ENCODE measurements at regions not wholly inside any gene's neighbourhood (a gene's known extent, or its start where the extent isn't known, plus 50 kb on each side); places are given as distances from the start of the nearest gene placed in this dataset.

DNA sequence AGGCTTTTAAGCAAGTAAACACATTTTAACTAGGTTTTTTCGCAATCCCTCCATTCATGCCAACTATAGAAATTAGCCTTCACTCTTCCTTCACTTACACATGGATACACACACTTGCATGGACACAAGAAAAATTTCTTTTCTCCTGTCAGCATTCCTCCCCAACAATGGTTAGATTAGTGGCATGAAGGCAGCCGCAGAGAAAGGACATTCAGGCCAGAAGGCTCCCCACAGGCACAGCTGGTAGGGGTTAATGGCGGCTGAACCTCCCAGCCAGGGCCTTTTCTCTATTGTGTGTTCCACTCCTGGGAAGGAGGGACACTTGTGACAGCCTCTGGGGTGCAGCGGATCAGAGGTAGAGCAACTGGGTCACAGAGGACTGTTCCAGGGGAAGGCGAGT is 255.0 kb upstream of the SP8 start:
- 90% methylated on average over 5 of the region's 5 CpGs for WGBS (ENCODE audit: insufficient coverage)
- H3K4me1 Mint-ChIP-seq: no peaks in the 10 kb centered on the region
- no peak for ATAC-seq

DNA sequence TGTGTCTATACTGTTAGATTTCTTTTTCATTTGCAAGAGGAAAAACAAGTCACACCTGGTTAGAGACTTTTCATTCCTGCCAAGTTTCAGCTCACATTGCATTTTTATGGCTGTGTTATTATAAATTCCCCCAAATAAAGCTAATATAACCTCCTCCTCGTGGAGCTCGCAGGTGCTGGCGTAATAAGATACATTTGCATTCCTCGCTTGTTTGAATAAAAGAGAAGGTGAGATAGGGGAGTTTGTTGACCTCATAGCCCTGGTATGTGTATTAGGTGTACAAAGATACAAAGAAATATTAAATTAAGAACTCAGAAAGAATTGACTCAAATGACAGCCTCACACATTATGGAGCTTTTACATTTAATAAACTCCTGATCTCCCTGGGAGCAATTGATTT is 257.7 kb upstream of the SP8 start:
- Mint-ChIP-seq H3K27me3 (ENCODE audit: low read depth in 2 of 2) (no peaks in the 10 kb centered on the region), H3K9me3 (no peaks in the 10 kb centered on the region), H3K27ac (no peak overlapping the region), H3K4me1 (no peaks in the 10 kb centered on the region), H3K36me3 (no peaks in the 10 kb centered on the region), H3K4me3 (no peak overlapping the region)
- WGBS (ENCODE audit: insufficient coverage): 100% methylated on average over 1 of the region's 4 CpGs
- DNase-seq (no peak), ATAC-seq (no peak)
- H3K4me3 ChIP-seq (ENCODE audit: low read length): no peak overlapping the region
- no peaks in the 10 kb centered on the region for H3K36me3 ChIP-seq (ENCODE audit: control insufficient read depth, insufficient read depth, low read length)
- TF ChIP-seq, protein P1, sequence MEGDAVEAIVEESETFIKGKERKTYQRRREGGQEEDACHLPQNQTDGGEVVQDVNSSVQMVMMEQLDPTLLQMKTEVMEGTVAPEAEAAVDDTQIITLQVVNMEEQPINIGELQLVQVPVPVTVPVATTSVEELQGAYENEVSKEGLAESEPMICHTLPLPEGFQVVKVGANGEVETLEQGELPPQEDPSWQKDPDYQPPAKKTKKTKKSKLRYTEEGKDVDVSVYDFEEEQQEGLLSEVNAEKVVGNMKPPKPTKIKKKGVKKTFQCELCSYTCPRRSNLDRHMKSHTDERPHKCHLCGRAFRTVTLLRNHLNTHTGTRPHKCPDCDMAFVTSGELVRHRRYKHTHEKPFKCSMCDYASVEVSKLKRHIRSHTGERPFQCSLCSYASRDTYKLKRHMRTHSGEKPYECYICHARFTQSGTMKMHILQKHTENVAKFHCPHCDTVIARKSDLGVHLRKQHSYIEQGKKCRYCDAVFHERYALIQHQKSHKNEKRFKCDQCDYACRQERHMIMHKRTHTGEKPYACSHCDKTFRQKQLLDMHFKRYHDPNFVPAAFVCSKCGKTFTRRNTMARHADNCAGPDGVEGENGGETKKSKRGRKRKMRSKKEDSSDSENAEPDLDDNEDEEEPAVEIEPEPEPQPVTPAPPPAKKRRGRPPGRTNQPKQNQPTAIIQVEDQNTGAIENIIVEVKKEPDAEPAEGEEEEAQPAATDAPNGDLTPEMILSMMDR (IDR thresholded peaks at IDR 0.05): no peak
- H3K27me3 ChIP-seq (ENCODE audit: control insufficient read depth, insufficient read depth, low read length): no peaks in the 10 kb centered on the region
- H3K4me1 ChIP-seq (ENCODE audit: control insufficient read depth, insufficient read depth, low read length): no peaks in the 10 kb centered on the region
- H3K27ac ChIP-seq (ENCODE audit: low read length): no peak overlapping the region
- no peaks in the 10 kb centered on the region for H3K9me3 ChIP-seq (ENCODE audit: control insufficient read depth, insufficient read depth, low read length)
- intact Hi-C loops (cut with micrococcal nuclease): no loop called here

More for the DNA sequence above, 255.0 kb upstream of the SP8 start:
- TF ChIP-seq, protein P1 (IDR thresholded peaks at IDR 0.05): no peak
- Mint-ChIP-seq H3K9me3 (peaks cover 4 to 5% of the 10 kb centered on the region in 2 donors), H3K4me3 (no peak overlapping the region), H3K27me3 (ENCODE audit: low read depth in 2 of 2) (no peaks in the 10 kb centered on the region), H3K36me3 (no peaks in the 10 kb centered on the region), H3K27ac (no peak overlapping the region)
- Histone ChIP-seq H3K27ac (ENCODE audit: low read length) (no peak overlapping the region), H3K9me3 (ENCODE audit: control insufficient read depth, insufficient read depth, low read length) (no peaks in the 10 kb centered on the region), H3K27me3 (ENCODE audit: control insufficient read depth, insufficient read depth, low read length) (no peaks in the 10 kb centered on the region), H3K4me1 (ENCODE audit: control insufficient read depth, insufficient read depth, low read length) (no peaks in the 10 kb centered on the region), H3K36me3 (ENCODE audit: control insufficient read depth, insufficient read depth, low read length) (no peaks in the 10 kb centered on the region), H3K4me3 (ENCODE audit: low read length) (no peak overlapping the region)
- no peak for DNase-seq
- intact Hi-C loops (cut with micrococcal nuclease): no loop called here

DNA sequence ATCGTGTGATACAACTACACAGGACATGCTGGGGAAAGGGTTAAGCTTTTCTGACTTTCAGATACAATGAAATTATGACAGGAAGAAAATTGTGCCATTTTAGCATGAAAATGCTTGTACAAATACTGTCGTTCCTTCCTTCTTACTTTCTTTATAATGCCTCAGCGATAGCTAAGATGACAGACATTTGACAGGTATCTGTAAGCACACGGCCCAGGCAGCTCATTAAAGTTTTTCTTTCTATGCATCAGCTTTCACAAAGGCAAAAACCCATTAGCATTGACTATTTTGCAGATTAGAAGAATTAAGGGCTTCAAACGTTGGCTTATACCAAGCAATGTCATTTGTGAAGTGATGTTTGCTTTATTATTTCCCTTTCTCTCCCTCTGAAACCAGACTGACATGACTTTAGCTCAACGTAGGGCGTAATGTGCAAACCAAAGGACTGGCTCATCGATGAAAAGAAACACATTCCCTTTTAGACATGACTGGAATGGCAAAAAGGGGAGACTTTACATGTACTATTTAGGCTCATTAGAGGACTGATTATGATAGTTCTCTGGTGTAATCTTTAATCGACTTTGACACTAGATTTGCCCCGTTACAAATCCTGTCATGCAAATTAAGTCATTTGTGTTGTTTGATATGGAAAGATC is 258.4 kb upstream of the SP8 start:
- Mint-ChIP-seq H3K9me3 (no peaks in the 10 kb centered on the region), H3K36me3 (no peaks in the 10 kb centered on the region), H3K4me1 (no peaks in the 10 kb centered on the region), H3K27ac (no peak overlapping the region), H3K27me3 (ENCODE audit: low read depth in 2 of 2) (no peaks in the 10 kb centered on the region), H3K4me3 (no peak overlapping the region)
- H3K9me3 ChIP-seq (ENCODE audit: control insufficient read depth, insufficient read depth, low read length): no peaks in the 10 kb centered on the region
- intact Hi-C loops (cut with micrococcal nuclease): no loop called here
- no peak for DNase-seq
- no peak overlapping the region for H3K27ac ChIP-seq (ENCODE audit: low read length)
- TF ChIP-seq, protein P1 (IDR thresholded peaks at IDR 0.05): no peak
- ATAC-seq: no peak
- no peaks in the 10 kb centered on the region for H3K36me3 ChIP-seq (ENCODE audit: control insufficient read depth, insufficient read depth, low read length)
- 79% methylated on average over 9 of the region's 10 CpGs for WGBS (ENCODE audit: insufficient coverage)
- H3K4me1 ChIP-seq (ENCODE audit: control insufficient read depth, insufficient read depth, low read length): no peaks in the 10 kb centered on the region
- H3K4me3 ChIP-seq (ENCODE audit: low read length): no peak overlapping the region
- no peaks in the 10 kb centered on the region for H3K27me3 ChIP-seq (ENCODE audit: control insufficient read depth, insufficient read depth, low read length)

DNA sequence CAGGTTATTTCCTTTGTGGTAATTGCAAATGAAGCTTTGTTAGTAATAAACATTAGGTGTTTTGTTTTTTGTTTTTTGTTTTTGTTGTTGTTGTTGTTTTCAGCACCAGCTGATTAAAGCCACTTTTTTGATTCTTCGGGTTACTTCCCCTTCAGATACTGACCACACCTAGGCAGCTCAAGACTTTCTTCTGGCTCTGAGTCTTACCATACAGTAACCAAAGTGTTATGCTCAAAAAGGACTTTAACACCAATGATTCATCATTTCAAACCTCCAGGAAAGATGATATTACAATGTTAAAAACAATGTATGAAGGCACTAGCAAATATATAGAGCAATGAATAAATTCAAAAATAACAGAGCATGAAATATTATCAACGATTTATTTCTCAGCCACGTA is 265.2 kb upstream of the SP8 start:
- 82% methylated on average over 1 of the region's 3 CpGs for WGBS (ENCODE audit: insufficient coverage)
- Histone ChIP-seq H3K4me3 (ENCODE audit: low read length) (no peak overlapping the region), H3K36me3 (ENCODE audit: control insufficient read depth, insufficient read depth, low read length) (no peaks in the 10 kb centered on the region), H3K27ac (ENCODE audit: low read length) (no peak overlapping the region), H3K27me3 (ENCODE audit: control insufficient read depth, insufficient read depth, low read length) (no peaks in the 10 kb centered on the region), H3K9me3 (ENCODE audit: control insufficient read depth, insufficient read depth, low read length) (no peaks in the 10 kb centered on the region), H3K4me1 (ENCODE audit: control insufficient read depth, insufficient read depth, low read length) (no peaks in the 10 kb centered on the region)
- H3K9me3 Mint-ChIP-seq: no peaks in the 10 kb centered on the region
- H3K4me3 Mint-ChIP-seq: no peak overlapping the region
- intact Hi-C loops (cut with micrococcal nuclease): no loop called here
- H3K27ac Mint-ChIP-seq: no peak overlapping the region
- TF ChIP-seq, protein P1 (IDR thresholded peaks at IDR 0.05): no peak
- H3K36me3 Mint-ChIP-seq: no peaks in the 10 kb centered on the region
- H3K4me1 Mint-ChIP-seq: no peaks in the 10 kb centered on the region
- ATAC-seq: no peak
- DNase-seq: no peak
- no peaks in the 10 kb centered on the region for H3K27me3 Mint-ChIP-seq (ENCODE audit: low read depth in 2 of 2)
